GM21515 (cell line): ENCODE measurements at regions not wholly inside any gene's neighbourhood (a gene's known extent, or its start where the extent isn't known, plus 50 kb on each side); places are given as distances from the start of the nearest gene placed in this dataset.
"Not testable (repeated sequence)": the region's sequence is repeated elsewhere in the genome, so short reads cannot be mapped to it uniquely, and the experiment has no call there.

Experiments used
- ATAC-seq: cut with Tn5 transposase; IDR thresholded peaks from one replicate; pipeline ENCODE4 v1.9.1; 2021; ENCODE audit not compliant: unreplicated experiment

DNA sequence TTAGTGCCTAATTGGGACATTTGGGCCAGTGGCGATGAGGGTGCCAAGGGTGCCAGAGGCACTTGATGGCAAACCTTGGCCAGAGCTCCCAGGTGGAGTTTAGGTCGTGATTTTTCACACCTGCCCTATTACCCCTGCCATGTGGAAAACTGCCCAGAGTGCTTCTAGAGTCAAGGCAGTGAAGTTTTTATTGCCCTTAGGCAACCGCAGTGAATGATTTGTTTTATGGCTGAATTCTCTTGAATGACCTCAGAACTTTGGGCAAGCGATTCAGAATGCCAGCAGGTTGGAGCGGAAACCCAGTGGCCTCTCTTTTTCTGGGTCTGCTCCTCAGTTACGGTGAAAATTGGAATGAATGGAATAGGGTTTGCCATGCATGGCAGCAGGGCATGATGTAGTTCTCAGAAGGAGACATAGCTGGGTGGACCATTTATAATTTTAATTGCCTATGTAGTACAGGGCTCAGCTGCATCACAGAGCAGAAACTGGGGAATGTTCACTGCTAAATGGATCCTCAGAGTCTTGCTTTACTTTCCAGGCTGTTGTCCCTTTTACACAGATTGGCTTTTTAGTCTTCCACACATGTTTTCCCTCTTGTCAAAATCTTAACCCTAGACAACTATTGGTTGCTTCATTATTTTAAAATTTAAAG lies 820.0 kb upstream of the SEMA6A start:
- no peak for ATAC-seq

DNA sequence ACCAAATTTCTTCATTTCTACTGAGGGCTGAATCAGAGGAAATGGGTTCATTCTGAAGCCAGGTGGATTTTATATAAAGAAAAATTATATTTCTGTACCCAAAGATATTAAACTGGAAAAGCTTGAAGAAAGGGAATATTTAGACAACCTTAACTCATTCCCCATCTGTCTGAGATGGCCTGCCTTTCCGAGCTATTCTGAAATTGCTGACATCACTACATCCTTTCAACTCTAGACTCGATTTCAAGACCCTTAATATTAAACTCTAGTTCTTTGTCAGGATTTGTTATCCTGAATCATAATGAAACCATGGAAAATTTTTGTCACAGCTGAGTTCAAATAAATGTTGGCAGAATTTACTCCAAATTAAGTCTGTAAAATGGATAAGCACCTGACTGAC lies 818.5 kb upstream of the SEMA6A start:
- ATAC-seq, result no peak

DNA sequence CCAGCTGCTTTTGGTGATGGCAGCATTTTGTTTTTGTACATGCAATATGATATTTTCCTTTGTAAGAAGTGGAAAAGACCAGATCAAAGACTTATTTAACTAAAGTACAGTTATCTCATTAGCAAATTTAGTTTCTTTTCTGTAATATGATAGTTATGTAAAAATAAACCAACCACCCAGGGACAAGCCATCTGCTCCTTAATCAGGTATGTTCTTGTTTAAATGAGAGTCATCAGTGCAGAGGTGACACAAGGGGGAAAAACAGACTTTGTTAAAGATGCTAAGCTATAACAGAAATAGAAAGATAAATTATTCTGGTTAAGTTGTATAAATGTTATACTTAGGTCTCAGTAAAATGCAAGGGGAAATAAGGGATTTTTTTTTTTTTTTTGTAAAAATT lies 805.7 kb upstream of the SEMA6A start:
- no peak for ATAC-seq

DNA sequence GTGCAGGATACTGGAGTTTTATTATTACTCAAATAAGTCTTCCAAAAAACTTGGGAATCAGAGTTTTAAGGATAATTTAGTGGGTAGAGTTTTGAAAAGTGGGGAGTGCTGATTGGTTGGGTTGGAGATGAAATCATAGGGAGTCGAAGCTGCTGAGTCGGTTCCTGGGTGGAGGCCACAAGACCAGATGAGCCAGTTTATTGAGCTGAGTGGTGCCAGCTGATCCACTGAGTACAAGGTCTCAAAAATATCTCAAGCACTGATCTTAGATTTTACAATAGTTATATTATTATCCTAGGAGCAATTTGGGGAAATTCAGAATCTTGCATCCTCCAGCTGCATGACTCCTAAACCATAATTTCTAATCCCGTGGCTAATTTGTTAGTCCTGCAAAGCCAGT lies 804.9 kb upstream of the SEMA6A start:
- ATAC-seq, result no peak

DNA sequence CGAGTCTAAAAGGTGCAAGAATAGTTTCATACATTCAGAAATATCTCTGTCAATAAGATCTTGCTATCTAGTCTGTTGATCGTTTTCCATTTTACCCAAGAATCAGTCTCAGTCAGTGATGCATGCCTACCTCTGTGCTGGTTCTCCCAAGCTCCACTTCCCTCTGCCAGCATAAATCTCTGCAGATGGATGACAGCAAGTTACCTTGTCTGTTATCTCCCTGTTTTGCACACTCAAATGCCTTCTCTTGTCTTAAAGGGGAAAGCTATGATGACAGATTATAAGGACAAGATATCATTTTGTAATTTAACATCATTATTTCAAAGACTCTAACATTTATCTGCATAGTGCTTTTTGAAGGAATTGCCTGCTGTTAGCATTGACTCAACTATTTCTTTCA lies 802.1 kb upstream of the SEMA6A start:
- no peak for ATAC-seq

DNA sequence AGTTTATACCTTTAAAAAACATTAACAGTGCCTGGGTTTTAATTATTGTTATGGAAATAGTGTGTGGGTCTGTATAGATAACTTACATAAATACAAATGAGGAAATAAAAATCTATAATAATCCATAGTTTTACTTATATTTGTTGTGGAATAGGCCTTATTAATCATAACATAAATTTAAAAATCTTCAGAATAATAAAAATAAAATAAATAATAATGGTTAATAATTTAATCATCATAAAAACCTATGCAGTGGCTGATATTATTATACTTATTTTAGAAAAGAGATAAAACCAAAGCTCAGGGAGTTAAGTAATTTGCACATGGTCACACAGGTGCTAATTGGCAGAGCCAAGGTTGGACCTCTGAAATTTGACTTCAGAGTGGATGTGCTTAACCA lies 785.3 kb upstream of the SEMA6A start:
- ATAC-seq, result no peak

DNA sequence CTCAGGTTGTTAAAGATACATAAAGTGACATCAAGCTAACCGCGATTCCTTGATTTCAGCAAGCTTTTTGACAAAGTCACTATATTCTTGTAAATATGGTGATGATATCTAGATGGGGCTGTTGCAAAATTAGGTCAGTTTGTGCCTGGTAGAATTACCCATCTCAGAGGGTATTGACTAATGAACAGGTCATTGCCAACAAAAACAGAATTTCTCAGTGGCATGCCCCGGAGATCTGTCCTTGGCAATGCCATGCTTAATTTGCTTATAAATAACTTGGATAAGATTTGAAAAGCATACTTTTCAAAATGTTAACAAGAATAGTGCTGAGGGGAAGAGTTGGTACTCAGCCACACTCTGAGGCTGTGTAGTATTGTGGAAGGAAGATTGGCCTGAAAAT lies 783.3 kb upstream of the SEMA6A start:
- ATAC-seq, result no peak

DNA sequence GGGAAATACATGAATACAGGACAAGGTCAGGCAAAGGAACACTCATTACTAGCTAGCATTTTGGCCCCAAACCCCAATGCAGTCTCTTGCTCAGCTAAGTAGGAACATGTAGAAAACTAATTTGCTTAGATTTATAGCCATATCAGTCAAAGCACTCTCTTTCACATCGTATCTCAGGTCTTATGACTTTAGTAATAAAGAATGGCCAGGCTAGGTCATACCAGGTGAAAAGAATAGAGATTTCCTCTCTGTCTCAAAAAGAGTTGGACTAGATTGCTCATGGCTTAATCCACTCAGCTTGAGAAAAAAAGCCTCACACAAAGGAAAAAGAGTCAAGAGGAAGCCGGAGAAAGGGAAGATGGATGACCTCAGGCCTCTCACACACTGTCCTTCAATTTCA lies 772.7 kb upstream of the SEMA6A start:
- ATAC-seq, result no peak

DNA sequence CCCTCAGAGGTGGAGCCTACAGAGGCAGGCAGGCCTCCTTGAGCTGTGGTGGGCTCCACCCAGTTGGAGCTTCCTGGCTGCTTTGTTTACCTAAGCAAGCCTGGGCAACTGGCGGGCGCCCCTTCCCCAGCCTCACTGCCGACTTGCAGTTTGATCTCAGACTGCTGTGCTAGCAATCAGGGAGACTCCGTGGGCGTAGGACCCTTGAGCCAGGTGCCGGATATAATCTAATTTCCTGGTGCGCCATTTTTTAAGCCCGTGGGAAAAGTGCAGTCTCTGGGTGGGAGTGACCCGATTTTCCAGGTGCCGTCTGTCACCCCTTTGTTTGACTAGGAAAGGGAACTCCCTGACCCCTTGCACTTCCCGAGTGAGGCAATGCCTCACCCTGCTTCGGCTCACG lies 769.1 kb upstream of the SEMA6A start:
- not testable (repeated sequence) for ATAC-seq

DNA sequence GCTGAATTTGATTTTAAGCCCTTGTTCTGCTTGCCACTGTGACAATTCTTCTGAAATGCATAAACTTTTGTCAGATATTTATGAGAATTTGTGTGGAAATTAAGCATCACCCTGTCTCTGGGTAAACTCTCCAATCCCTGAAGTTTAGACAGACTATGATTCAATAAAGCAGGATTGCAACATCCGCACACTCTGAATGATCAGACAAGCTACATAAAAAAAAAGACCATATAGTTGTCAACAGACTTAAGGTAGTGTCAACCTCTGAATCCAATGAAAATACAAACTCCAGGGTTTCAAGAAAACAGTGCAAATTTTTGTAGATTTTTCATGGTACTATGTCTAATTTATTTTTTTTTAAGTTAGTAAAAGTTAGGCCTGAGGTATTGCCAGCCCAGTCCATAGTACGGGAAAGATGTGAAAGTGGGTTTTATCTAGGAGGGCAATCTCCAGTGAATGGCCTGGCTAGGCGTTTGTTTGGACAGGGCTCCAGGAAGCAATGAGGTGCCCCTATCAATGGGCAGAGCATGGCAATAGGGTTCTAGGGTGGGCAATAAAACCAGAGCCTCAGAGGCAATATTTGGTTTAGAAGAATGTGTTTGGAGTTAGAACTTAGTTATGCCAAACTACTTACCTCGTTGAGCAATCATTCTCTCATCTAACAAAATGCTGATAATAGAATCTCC lies 762.6 kb upstream of the SEMA6A start:
- ATAC-seq, result no peak

DNA sequence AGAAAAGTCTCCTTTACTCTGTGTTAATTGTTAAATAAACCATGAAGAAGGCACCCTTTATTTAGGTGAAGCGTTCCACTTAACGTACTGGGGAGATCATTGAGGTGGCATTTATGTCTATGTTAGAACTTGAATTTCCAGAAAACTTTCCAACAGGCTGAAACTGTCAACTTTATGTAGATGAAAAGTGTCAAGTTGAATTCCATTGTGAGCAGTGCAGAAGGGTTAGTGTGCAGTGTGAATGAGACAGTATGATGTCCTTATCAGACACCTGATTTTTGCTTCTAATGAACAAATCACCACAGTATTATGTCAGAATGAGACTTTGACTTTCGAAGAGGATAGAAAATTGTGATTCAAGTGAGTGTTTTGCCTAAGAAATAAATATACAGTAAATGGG lies 761.6 kb upstream of the SEMA6A start:
- ATAC-seq, result no peak

DNA sequence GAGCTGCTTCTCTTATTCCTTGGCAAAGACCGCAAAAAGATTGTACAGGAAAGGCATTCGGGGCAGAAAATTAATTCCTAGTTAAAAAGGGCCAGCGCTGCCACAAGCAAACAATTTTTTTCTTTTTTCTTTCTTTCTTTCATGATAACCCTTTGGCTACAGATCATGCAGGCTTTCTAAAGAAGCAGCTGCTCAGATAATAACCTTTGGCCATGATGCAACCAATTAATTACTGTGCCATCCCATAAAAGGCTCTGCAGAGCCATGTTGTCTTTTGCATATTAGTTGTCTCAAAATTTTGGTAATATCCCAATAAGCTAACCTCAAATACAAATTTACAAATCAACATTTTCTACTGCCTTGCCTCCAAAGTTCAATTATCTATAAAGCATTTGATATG lies 758.4 kb upstream of the SEMA6A start:
- no peak for ATAC-seq

DNA sequence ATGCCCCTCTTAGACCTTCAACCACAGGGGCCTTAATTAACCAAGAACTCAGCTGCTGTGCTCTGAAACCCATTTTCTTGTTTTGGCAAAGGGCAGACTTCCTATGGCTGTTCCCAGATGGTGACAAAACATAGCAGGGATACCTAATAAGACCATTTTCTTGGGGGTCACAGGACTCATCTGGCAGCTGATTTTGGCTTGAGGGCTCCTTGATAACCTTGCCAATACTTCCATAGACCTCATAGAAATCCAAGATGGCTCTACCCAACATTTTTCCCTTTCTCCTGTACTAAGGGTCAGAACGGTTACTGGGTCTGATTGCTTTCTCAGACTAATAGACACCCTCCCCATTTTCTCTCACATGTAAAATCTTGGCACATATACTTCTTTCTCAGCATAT lies 757.7 kb upstream of the SEMA6A start:
- ATAC-seq, result no peak

DNA sequence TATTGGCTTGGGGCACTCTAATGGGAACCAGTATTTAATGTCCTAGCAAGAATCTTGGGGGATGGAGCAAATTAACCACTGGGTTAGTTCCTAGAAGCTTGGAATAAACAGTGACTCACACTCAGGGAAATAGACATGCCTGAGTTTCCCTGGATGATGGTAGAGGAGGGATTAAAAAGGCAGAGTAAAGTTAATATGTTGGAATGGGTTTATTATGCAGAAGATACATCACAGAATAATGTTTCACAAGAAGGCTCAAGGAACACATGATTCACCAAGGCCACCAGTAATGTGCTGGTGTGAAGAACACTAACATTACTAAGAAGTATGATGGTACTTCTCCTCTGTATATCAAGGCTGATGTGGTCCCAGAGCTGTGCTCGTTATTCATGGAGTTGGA lies 752.9 kb upstream of the SEMA6A start:
- ATAC-seq, result no peak

DNA sequence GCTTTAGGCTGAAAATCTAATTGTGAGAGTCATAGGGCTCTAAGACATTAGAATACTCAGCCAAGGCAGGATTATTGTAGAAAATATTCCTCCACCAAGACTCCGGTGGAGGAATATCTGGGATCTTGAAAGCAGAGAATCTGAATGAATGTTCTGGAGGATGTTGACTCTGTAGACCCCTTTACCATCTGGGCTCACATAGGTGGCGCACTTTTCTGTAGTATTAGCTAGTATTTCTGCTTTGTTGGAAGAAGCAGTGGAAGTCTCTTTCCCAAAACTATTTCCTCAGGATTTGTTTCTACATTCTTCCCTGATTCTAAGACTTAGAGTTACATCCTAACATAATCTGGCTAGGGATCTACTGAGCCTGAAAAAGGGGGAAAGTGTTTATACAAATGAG lies 752.4 kb upstream of the SEMA6A start:
- ATAC-seq, result no peak

DNA sequence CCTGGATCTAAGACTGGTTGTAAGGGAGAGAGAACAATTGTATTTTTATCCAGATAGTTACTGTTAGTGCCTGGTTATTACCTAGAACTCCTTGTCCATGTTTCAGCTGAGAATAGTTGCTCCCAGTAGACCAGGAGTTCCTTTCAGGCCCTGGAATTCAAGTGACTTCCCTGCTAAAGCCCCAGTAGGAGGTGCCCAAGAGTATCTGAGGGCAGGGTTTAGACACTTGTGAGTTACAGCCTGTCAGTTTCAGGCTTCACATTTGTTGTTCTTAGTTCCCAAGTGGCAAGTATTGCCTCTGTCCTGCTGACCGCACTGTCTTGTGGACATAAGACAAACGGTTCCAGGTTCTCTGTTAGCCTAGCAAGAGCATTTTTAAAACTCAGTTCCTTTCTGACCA lies 743.9 kb upstream of the SEMA6A start:
- ATAC-seq, result no peak

DNA sequence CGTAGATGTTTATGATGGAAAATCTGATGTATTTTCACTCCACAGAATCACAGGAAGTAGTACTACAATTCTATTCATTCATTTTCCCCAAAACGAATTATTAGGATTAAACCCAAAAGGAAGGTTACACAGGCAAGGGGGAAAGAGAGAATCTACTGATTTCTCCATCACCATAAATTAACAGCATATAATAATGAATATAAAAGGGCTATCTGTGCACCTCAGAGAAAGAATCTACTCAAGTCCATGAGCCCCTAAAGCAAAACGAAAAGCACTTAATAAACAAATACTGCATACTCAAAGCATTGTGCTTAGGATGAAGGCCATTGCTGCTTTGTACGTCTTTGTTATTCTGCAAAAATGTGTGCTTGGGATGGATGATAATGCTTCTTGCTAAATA lies 740.5 kb upstream of the SEMA6A start:
- no peak for ATAC-seq

DNA sequence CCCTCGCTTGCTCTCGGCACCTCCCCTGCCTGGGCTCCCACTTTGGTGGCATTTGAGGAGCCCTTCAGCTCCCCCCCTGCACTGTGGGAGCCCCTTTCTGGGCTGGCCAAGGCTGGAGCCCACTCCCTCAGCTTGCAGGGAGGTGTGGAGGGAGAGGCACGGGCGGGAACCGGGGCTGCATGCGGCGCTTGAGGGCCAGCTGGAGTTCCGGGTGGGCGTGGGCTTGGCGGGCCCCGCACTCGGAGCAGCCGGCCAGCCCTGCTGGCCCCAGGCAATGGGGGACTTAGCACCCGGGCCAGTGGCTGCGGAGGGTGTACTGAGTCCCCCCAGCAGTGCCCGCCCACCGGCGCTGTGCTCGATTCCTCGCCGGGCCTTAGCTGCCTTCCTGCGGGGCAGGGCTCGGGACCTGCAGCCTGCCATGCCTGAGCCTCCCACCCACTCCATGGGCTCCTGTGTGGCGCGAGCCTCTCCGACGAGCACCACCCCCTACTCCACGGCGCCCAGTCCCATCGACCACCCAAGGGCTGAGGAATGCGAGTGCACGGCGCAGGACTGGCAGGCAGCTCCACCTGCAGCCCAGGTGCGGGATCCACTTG lies 730.0 kb upstream of the SEMA6A start:
- not testable (repeated sequence) for ATAC-seq

DNA sequence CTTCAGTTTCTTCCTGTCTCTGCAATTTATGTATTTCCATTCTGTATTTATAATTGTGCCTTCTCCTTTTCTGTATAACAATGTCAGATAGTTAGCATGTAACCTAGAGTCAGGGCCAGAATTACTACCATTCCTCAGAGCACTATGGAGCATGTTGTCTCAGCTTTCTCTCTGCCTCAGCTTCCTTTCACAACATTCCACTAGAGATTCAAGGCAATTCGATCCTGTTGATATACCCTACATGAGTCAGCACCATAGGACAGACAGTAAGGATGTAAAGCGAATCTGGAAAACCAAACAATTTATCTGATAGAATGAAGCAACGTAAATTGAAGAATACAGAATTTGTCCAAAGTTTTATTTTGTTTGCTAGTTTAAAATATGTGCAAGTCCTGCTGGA lies 728.3 kb upstream of the SEMA6A start:
- no peak for ATAC-seq

DNA sequence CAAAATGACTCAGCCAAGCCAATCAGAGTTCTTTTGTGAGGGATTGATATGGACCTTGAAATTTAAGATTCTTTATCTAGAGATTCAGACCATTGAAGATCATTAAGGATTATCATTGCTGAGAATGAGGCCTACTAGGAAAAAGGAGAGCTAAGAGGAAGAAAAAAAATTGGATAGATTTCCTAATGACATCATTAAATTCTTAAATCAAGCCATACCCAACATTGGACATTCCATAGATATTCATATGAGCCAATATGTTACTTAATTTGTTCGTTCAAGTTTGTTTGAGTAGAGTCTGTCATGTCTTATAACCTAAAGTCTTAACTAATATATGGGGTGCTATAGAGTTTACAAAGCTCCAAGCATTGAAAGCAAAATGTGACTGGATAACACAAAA lies 727.9 kb upstream of the SEMA6A start:
- no peak for ATAC-seq

DNA sequence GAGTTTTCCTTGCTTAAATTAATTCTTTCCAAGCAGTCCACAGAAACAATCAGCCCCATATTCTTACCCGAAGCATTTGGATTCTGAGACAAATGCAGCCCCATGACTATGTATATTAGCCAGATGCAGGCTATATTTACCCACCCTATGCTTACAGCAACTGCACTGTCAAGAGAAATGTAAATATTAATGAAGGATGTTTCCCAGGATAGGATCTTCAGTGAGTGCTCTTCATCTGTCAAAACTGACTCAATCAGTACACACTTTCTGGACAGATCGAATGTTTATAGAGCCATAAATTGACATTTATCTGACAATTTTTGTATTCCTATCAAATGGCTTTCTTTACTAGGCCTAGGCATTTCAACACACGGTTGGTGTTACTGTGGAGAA lies 725.3 kb upstream of the SEMA6A start:
- ATAC-seq, result no peak

DNA sequence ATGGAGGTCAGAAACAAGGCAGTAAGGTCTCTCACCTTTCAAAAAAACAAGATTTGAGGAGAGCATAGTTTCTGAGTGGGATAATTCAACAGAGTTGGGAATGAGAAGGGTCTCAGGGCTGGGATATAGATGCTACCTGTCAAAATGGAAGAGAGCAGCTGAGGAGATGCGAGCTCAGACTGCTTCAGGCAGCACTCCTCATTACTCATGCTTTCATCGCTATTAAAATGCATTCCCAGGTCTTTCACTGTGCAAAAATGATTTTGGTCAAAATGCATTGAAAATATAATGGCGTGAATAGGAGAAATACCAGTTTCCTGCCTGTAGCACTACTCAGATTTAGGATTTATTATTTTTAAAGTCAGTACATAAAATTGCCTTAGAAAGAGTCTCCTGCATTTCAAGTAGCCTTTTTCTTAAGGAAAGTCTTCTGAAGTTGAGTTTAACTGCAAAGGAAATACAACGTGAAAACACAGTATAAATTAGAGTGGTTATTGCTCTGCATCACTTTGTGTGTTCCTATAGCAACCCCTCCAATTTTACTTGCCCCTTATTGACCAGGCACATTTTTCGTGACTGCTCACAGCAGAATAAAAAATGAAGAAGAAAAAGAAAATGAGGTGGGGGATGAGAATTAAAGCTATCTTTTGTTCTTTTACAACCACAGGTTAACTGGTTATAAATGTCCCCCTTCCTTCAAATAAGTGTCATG lies 724.8 kb upstream of the SEMA6A start:
- no peak for ATAC-seq
